Loucy (cell line): ENCODE measurements at regions not wholly inside any gene's neighbourhood (a gene's known extent, or its start where the extent isn't known, plus 50 kb on each side); places are given as distances from the start of the nearest gene placed in this dataset.

Experiments used
- H2AFZ ChIP-seq: fragments of 200-600 bp; sonication (generic); 2 replicates; pipeline ENCODE4 v1.6.0; 2016; ENCODE audit warnings: antibody characterized with exemption, mild to moderate bottlenecking, low read length, moderate library complexity
- H3F3A ChIP-seq: fragments of 200-600 bp; 2 replicates; pipeline ENCODE4 v1.6.0; 2016; ENCODE audit warnings: antibody characterized with exemption, low read depth, mild to moderate bottlenecking
- H3K27me3 ChIP-seq: fragments of 200-600 bp; sonication (generic); 2 replicates; pipeline ENCODE4 v1.6.1; 2014; ENCODE audit warnings: low read length, mild to moderate bottlenecking; ENCODE audit not compliant: insufficient read depth, poor library complexity, severe bottlenecking
- H3K36me3 ChIP-seq: fragments of 200-600 bp; sonication (generic); 2 replicates; pipeline ENCODE4 v1.6.1; 2016; ENCODE audit warnings: low read length; ENCODE audit not compliant: insufficient read depth
- H3K4me1 ChIP-seq: fragments of 200-600 bp; sonication (generic); 2 replicates; pipeline ENCODE4 v1.5.1; 2014; ENCODE audit warnings: low read length, mild to moderate bottlenecking; ENCODE audit not compliant: insufficient read depth, poor library complexity, severe bottlenecking
- H3K4me2 ChIP-seq: fragments of 200-600 bp; sonication (generic); 2 replicates; pipeline ENCODE4 v1.6.0; 2014; ENCODE audit warnings: antibody characterized with exemption, low read length, low read depth, mild to moderate bottlenecking; ENCODE audit not compliant: poor library complexity, severe bottlenecking
- H3K4me3 ChIP-seq: fragments of 200-600 bp; sonication (generic); 2 replicates; pipeline ENCODE4 v1.5.1; 2014; ENCODE audit warnings: low read length, mild to moderate bottlenecking, mixed read lengths; ENCODE audit not compliant: poor library complexity, severe bottlenecking
- H3K79me2 ChIP-seq: fragments of 200-600 bp; sonication (generic); 2 replicates; pipeline ENCODE4 v1.6.1; 2014; ENCODE audit warnings: low read length; ENCODE audit not compliant: insufficient read depth
- H3K9ac ChIP-seq: fragments of 200-600 bp; sonication (generic); 2 replicates; pipeline ENCODE4 v1.6.0; 2014; ENCODE audit warnings: mild to moderate bottlenecking, low read depth, low read length, moderate library complexity; ENCODE audit not compliant: poor library complexity, severe bottlenecking
- H3K9me2 ChIP-seq: fragments of 200-600 bp; sonication (generic); replicated peaks from 2 replicates; pipeline ENCODE4 v1.6.1; 2016; ENCODE audit warnings: low read depth, low read length, mixed read lengths
- H3K9me3 ChIP-seq: fragments of 200-600 bp; sonication (generic); 2 replicates; pipeline ENCODE4 v1.6.1; 2014; ENCODE audit warnings: mild to moderate bottlenecking, antibody characterized with exemption, low read length, low read depth; ENCODE audit not compliant: insufficient read depth
- H4K20me1 ChIP-seq: fragments of 200-600 bp; sonication (generic); 2 replicates; pipeline ENCODE4 v1.6.0; 2014; ENCODE audit warnings: antibody characterized with exemption, low read length, mild to moderate bottlenecking; ENCODE audit not compliant: insufficient read depth, poor library complexity, severe bottlenecking
- EZH2phosphoT487 ChIP-seq: fragments of 200-600 bp; IDR thresholded peaks from 2 replicates; pipeline ENCODE4 v1.6.1; 2018; ENCODE audit warnings: antibody characterized with exemption, mild to moderate bottlenecking, moderate library complexity, borderline replicate concordance
- TF ChIP-seq, protein P1 (sequence below): fragments of 200-600 bp; sonication (generic); conservative IDR thresholded peaks from 2 replicates; pipeline ENCODE4 v1.5.1; 2014; ENCODE audit warnings: mild to moderate bottlenecking, antibody characterized with exemption, low read length

DNA sequence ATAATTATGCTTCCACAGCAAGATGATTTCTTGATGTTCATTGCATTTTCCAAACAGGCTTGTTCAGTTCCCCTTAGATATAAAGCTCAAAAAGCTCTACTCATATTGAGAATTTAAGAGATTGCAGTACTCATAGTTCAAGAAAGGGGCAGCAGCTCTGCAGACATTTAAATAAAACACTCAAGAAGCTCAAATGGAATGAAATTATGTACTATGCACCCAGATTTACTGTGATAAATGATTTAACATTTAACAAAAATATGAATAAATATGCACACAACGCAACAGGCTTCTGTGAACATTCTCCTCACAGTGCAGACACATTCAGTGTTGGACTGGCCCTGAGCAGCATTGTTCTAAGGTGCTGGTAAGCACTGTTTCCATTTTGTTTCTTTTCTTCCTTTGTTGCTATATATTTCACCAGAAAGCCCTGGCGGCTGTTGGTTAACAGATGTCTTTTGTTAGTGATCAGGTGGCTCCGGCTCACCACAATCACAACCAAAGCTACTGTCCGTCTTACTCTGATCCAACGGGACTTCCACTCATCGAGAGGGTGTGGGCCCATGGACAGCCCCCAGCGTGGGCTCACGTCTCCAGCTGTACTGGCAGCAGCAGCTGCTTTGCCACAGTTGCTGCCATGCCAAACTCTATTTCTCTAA lies 1440.3 kb downstream of the NCAM2 start:
- no peaks in the 10 kb centered on the region for H3K4me1 ChIP-seq
- TF ChIP-seq, protein P1, sequence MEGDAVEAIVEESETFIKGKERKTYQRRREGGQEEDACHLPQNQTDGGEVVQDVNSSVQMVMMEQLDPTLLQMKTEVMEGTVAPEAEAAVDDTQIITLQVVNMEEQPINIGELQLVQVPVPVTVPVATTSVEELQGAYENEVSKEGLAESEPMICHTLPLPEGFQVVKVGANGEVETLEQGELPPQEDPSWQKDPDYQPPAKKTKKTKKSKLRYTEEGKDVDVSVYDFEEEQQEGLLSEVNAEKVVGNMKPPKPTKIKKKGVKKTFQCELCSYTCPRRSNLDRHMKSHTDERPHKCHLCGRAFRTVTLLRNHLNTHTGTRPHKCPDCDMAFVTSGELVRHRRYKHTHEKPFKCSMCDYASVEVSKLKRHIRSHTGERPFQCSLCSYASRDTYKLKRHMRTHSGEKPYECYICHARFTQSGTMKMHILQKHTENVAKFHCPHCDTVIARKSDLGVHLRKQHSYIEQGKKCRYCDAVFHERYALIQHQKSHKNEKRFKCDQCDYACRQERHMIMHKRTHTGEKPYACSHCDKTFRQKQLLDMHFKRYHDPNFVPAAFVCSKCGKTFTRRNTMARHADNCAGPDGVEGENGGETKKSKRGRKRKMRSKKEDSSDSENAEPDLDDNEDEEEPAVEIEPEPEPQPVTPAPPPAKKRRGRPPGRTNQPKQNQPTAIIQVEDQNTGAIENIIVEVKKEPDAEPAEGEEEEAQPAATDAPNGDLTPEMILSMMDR = no peak
- TF ChIP-seq EZH2phosphoT487 = no peak
- no peaks in the 10 kb centered on the region for H3F3A ChIP-seq
- H3K9me3 ChIP-seq = no peaks in the 10 kb centered on the region
- no peaks in the 10 kb centered on the region for H4K20me1 ChIP-seq
- H3K4me2 ChIP-seq = no peak overlapping the region
- H2AFZ ChIP-seq = no peak overlapping the region; the same call in 1 of the 2 replicates
- H3K27me3 ChIP-seq = no peaks in the 10 kb centered on the region
- no peaks in the 10 kb centered on the region for H3K79me2 ChIP-seq
- H3K4me3 ChIP-seq = no peak overlapping the region
- H3K9ac ChIP-seq = no peak overlapping the region
- no peaks in the 10 kb centered on the region for H3K9me2 ChIP-seq
- no peaks in the 10 kb centered on the region for H3K36me3 ChIP-seq

DNA sequence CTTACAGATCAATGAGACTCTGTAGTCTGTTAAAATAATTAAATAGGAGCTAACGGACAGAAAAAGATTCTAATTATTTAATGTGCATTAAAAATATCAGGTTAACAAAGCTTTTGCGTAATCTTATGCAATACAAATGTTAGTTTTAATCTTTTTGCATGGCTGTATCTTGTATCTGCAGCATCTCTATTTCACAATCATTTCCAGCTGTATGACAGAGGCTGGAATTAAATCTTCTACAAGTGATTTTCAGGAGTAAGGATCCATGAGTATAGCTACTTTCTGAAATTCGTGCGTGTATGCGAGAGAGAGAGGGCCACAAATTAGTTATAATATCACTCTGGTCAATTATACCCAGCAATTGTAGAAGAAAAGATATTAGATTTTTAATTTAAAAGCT lies 1446.8 kb downstream of the NCAM2 start:
- TF ChIP-seq EZH2phosphoT487 = no peak
- TF ChIP-seq, protein P1 = no peak
- H3K4me2 ChIP-seq = no peak overlapping the region
- no peaks in the 10 kb centered on the region for H3F3A ChIP-seq
- no peaks in the 10 kb centered on the region for H3K27me3 ChIP-seq
- H4K20me1 ChIP-seq = no peaks in the 10 kb centered on the region
- no peaks in the 10 kb centered on the region for H3K4me1 ChIP-seq
- H3K79me2 ChIP-seq = no peaks in the 10 kb centered on the region
- no peak overlapping the region for H3K9ac ChIP-seq
- H3K36me3 ChIP-seq = no peaks in the 10 kb centered on the region
- H2AFZ ChIP-seq = no peak overlapping the region
- H3K9me3 ChIP-seq = no peaks in the 10 kb centered on the region
- no peaks in the 10 kb centered on the region for H3K9me2 ChIP-seq
- no peak overlapping the region for H3K4me3 ChIP-seq

DNA sequence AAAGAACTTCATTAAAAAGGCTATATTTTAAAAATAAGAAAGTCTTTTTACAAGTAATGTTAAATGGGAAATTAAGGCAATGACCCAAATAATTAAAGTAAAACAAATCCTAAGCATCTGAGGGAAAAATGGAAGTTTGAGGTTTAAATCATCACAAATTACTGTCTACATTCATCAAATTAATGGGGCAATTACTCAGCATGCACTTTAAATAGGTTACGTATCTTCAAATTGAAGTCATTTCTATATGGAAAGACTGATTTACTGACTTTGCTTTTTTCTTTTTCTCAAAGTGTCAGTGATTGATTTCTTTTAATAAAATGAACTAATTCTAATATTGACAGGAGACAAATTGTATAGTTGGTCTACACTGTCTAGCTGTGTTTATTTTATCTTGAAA lies 1452.3 kb downstream of the NCAM2 start:
- no peak overlapping the region for H3K4me3 ChIP-seq
- H3K79me2 ChIP-seq = no peaks in the 10 kb centered on the region
- H3K9me3 ChIP-seq = no peaks in the 10 kb centered on the region
- no peak overlapping the region for H3K9ac ChIP-seq
- H3K4me1 ChIP-seq = no peaks in the 10 kb centered on the region
- H3K36me3 ChIP-seq = no peaks in the 10 kb centered on the region
- no peak overlapping the region for H2AFZ ChIP-seq
- H3K27me3 ChIP-seq = no peaks in the 10 kb centered on the region
- TF ChIP-seq, protein P1 = no peak
- no peak for TF ChIP-seq EZH2phosphoT487
- H3F3A ChIP-seq = no peaks in the 10 kb centered on the region
- H4K20me1 ChIP-seq = no peaks in the 10 kb centered on the region
- H3K9me2 ChIP-seq = no peaks in the 10 kb centered on the region
- no peak overlapping the region for H3K4me2 ChIP-seq
